ENCODE measurements at regions not wholly inside any gene's neighbourhood (a gene's known extent, or its start where the extent isn't known, plus 50 kb on each side); places are given as distances from the start of the nearest gene placed in this dataset.
"Not testable (repeated sequence)": the region's sequence is repeated elsewhere in the genome, so short reads cannot be mapped to it uniquely, and the experiment has no call there.

DNA sequence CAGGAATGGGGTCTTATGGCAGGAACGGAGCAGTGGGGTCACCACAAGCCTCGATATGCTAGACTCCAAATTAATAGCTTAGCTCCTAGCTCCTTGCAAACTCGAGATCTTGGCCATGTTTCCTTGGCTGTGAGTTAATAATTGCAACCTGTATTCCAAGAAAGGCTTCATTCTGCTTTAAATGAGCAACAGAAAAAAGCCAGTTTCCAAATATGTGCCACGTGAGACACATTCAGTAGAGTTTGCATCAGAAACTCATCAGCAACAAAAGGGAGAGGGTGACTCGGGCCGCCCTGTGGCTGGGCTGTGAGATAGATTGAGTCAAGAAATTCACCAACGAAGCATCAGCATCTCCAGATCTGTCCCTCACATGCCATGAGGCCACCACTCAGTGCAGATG is 112.0 kb downstream of the NPTX2 start:
- DNase-seq, result no peak

DNA sequence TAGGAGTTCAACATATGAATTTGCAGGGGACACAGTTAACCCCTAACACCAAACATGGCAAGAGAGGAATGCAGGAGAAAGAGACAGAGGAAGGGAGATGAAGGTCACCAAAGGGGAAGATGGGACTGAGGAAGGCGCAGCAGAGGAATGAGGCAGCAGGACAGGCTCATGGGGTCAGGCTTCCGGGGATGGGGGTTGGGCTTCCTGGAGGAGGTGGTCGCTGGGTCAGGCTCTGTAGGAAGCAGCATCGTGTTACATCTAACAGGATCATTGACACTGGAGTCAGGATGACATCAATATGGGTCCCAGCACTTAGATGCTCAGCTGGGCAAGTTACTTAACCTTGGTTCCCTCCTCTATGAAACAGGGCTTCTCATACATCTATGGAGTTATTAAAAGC is 113.2 kb downstream of the NPTX2 start:
- DNase-seq, result no peak

GRCh38 chr7:98731651-98732050 is 114.6 kb downstream of the NPTX2 start:
- DNase-seq, result no peak

- DNase-seq, result peak; percentile 11 to 24
Observed at GRCh38 chr7:98733036-98733435, 116.0 kb downstream of the NPTX2 start.

DNA sequence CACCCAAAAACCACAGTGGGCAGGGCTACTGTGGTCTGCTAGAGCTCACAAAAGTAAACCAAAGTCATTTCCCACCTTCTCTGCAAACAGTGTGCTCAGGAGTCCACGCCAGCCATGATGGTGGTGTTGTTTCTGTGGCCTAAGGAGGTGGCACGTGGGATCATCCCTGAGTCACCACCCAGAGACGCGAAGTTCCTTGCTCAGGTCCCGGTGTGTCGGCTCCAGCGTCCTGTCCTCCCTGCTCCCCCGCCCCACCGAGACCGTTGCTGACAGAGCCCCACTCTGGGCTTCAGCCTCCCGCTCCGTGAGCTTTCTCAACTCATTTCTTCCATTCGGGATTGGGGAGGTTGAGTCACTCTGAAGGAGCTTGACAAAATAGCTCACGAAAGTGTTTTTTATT is 118.7 kb downstream of the NPTX2 start:
- DNase-seq, result no peak

DNA sequence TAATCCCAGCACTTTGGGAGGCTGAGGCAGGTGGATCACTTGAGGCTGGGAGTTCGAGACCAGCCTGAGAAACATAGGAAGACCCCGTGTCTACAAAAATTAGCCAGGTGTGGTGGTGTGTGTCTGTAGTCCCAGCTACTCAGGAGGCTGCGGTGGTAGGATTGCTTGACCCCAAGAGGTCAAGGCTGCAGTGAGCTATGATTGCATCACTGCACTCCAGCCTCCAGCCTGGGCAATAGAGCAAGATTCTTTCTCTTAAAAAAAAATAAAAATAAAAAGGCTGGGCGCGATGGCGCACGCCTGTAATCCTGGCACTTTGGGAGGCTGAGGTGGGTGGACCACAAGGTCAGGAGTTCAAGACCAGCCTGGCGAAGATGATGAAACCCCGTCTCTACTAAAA is 119.4 kb downstream of the NPTX2 start:
- not testable (repeated sequence) for DNase-seq

DNA sequence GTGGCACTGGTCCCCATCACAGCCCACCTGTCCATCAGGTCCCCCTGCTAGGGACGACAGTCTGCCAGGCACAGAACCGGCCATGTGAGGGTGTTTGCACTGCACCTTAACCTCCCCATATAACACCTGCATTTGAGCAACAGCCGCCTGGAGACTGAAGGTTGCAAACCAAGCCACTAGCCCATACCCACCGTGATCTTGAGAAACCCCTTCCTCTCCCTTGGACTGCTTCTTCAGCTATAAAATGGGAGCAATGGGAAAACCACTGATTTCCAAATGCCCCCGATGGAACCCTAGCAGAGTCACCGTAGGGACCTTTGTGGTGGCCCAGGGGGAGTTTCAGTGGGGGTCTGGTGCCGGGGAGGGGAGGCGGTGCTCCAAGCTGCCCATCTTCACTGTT is 120.1 kb downstream of the NPTX2 start:
- DNase-seq, result no peak

DNA sequence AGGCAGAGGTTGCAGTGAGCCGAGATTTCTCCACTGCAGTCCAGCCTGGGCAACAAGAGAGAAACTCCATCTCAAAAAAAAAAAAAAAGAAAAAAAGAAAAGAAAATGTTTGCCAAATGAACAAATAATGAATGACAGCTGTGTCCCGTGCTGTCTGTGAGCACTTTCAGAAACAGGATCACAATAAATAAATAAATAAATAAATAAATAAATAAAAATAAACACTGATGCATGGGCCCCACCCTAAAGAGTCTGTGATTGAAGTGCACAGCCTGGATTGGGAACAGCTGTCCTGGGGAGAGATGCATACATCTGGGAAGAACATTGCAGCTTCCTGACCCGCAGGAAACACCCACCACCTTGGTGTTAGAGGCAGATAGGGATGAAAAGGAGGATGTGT is 123.6 kb downstream of the NPTX2 start:
- DNase-seq, result no peak

DNA sequence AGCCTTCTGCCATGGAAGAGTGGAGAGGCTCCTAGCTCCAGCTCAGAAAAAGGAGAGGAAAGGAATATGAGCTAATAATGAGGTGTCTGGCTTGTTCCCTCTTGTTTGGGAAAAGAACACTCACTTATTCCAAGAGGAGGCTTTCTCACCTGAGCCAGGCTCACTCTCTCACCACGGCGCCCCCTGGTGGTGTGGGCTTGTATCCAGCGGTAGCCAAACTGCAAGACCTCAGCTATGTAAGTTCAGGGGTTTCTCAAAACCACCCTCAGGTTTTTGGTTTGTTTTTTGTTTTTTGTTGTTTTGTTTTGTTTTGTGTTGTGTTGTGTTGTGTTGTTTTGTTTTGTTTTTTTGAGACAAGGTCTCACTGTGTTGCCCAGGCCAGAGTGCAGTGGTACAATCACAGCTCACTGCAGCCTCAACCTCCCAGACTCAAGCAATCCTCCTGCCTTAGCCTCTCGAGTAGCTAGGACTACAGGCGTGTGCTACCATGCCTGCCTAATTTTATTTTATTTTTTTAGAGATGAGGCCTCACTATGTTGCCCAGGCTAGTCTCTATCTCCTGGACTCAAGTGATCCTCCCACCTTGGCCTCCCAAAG is 124.0 kb downstream of the TMEM130 start:
- DNase-seq, result peak; percentile 48 to 76

DNA sequence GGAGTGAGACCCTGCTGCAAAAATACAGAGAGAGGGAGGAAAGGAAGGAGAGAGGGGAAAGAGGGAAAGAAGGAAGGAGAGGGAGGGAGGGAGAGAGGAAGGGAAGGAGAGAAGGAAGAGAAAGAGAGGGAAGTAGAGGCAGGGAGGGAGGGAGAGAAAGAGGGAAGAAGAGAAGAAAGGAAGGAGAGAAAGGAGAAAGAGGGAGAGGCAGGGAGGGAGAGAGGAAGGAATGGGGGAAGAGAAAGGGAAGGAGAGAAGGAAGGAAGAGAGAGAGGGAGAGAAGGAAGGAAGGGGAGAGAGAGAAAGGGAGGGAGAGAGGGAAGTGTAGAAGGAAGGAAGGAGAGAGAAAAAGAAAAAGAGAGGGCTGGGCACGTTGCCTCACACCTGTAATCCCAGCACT is 121.7 kb downstream of the TMEM130 start:
- no peak for DNase-seq

DNA sequence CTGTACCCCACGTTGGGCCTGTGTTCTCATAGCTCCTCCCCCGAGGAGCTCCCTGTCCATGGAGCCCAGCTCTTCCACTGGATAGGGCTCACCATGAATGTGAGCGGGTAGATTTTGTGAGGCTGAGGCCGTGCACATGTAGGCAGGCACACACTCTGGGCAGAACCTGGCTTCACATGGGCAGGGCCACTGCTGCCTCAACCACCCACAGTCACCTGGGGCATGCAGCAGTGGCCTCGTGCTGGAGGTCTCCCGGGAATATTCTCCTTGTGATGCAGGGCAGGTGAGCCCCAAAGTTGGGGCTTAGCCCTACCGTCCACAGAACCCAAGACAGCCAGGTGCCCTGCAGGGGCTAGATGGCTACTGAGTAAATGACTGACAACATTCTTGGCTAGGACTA is 116.6 kb downstream of the TMEM130 start:
- DNase-seq, result no peak

DNA sequence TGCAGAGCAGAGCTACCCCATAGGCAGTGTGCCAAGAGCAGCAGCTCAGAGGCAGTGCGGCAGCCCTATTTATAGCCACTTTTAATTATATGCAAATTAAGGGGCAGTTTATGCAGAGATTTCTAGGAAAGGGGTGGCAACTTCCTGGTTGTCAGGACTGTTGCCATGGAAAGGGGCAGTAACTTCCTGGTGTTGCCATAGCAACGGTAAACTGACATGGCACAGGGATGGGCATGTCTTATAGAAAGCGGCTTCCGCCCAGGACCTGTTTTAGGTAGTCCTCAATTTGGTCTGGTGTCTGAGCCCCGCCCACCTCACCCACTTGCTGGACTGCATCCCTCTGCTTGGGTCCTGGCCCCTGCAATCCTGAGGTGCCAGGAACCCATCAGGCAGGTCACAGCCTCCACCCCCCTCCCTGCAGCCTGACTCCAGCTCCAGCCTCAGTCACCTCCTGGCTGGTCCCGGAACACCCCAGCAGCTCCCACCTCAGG is 115.8 kb downstream of the TMEM130 start:
- DNase-seq, result no peak

- DNase-seq, result no peak
Observed at GRCh38 chr7:98755138-98755898, 114.5 kb downstream of the TMEM130 start.

GRCh38 chr7:98758157-98758556 is 111.7 kb downstream of the TMEM130 start:
- no peak for DNase-seq

- DNase-seq, result no peak
Observed at GRCh38 chr7:98760201-98760651, 109.6 kb downstream of the TMEM130 start.

GRCh38 chr7:98761225-98761624 is 108.6 kb downstream of the TMEM130 start:
- DNase-seq, result no peak

DNA sequence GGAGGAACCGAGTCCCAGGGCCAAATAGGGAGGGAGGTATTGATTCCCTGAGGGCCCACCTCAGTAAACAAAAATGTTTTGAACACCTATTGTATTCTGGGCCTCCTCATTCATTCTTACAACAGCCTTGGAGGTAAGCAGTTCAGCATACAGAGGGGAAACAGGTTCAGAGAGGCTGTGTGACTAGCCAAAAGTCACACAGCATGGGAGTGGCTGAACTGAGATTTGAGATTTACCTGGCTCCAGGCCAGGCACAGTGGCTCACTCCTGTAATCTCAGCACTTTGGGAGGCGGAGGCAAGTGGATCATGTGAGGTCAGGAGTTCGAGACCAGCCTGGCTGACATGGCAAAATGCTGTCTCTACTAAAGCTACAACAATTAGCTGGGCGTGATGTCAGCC is 107.2 kb downstream of the TMEM130 start:
- no peak for DNase-seq

DNA sequence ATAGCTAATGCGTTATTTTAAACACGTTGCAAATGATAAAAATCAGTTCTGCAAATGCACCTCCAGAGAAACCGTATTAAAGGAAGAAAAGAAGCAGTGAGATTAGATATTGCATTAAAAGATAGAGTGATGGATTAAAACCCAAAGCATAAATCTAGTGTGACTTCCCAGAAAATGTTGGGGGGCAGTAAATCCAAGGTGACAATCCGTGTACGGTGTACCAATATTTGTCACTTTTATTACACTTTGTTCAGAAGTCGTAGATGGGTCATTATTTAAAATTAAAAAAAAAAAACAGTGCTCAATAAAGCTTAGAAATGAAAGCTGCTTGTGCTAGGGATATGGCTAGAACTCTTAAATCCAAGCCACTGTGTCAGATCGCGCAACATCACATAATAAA is 106.4 kb downstream of the TMEM130 start:
- DNase-seq, result no peak

DNA sequence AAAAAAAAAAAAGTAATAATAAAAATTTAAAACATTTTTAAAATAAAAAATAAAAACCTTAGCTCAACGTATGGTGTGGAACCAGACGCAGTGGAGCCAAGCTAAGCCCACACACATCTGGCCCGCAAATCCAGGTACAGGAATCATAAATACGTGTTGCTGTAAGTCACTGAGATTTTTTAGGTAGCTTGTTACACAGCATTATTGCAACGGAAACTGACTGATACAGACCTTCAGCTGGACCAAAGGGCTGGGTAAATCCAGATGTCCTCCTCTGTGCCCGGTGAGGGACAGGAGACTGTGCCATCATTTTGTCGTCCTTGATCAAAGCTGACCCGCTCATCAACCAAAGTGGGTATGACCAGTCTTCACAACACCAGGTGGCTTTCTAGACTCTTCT is 104.9 kb downstream of the TMEM130 start:
- no peak for DNase-seq

GRCh38 chr7:98770085-98770484 is 99.7 kb downstream of the TMEM130 start:
- DNase-seq, result not testable (repeated sequence)

DNA sequence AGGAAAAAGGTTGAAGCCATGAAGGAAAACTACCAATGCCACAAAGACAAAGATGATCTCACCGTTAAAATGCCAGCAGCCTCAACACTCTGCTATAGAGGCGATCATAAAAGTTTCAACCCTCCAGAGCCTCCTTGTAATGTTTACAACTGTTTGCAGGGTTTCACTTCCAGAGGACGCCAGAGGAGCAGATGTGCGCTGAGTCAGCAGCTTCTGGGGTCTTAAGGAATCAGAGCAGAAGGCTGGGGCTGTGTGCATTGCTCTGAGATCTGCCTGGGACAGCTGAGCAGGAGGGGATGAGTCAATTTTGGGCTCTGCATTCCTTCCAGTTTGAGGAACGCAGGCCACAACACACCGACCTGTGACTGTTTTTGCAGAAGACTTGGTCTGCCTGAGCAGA is 98.3 kb downstream of the TMEM130 start:
- DNase-seq, result no peak

- no peak for DNase-seq
Observed at GRCh38 chr7:98771941-98772603, 97.7 kb downstream of the TMEM130 start.

- no peak for DNase-seq
Observed at GRCh38 chr7:98774884-98775283, 94.9 kb downstream of the TMEM130 start.

GRCh38 chr7:98777051-98777450 is 92.8 kb downstream of the TMEM130 start:
- DNase-seq, result no peak

All from stimulated activated CD4-positive, alpha-beta T cell treated with anti-CD3 and anti-CD28 coated beads, Interleukin-4, amount 100 ng/mL, for 4 hours (primary cell).